Nephron progenitor cell (in vitro differentiated cells): ENCODE measurements at regions not wholly inside any gene's neighbourhood (a gene's known extent, or its start where the extent isn't known, plus 50 kb on each side); places are given as distances from the start of the nearest gene placed in this dataset.
"Not testable (repeated sequence)": the region's sequence is repeated elsewhere in the genome, so short reads cannot be mapped to it uniquely, and the experiment has no call there.

ENCODE experiments used
- DNase-seq: peaks from one replicate; pipeline ENCODE4 v3.0.0; 2021
- H3K27ac Mint-ChIP-seq: 2 replicates; pipeline ENCODE4 v1.8.0; 2021; ENCODE audit warnings: mild to moderate bottlenecking, moderate library complexity, mixed read lengths
- H3K27me3 Mint-ChIP-seq: 2 replicates; pipeline ENCODE4 v1.8.0; 2021; ENCODE audit warnings: mild to moderate bottlenecking, low read depth, mixed read lengths; ENCODE audit not compliant: poor library complexity
- H3K36me3 Mint-ChIP-seq: 2 replicates; pipeline ENCODE4 v1.8.0; 2021; ENCODE audit warnings: low read depth, mixed read lengths
- H3K4me1 Mint-ChIP-seq: 2 replicates; pipeline ENCODE4 v1.8.0; 2021; ENCODE audit warnings: mixed read lengths
- H3K4me3 Mint-ChIP-seq: 2 replicates; pipeline ENCODE4 v1.8.0; 2021; ENCODE audit warnings: mild to moderate bottlenecking, moderate library complexity, mixed read lengths
- H3K9me3 Mint-ChIP-seq: 2 replicates; pipeline ENCODE4 v1.8.0; 2021; ENCODE audit warnings: mild to moderate bottlenecking, moderate library complexity, mixed read lengths
- TF ChIP-seq, protein P1 (sequence below): fragments of 200-600 bp; sonication (generic); IDR thresholded peaks from 2 replicates; pipeline ENCODE4 v1.5.0; 2021; ENCODE audit warnings: antibody characterized with exemption

DNA sequence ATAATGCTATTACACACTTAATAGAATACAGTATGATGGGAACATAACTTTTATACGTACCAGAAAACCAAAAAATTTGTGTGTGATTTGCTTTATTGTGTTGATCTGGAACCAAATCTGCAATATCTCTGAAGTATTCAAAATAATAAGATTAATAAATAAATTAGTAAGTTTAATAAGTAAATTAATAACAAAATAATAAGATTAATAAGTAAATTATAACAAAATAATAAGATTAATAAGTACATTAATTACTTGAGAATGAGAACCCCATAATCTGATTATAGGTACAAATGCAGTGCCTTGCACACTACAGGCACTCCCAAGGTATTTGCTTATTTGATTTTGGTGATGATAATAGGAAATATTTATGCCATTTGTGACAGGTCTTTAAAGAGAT is 267.4 kb downstream of the ZNF326 start:
- TF ChIP-seq, protein P1, sequence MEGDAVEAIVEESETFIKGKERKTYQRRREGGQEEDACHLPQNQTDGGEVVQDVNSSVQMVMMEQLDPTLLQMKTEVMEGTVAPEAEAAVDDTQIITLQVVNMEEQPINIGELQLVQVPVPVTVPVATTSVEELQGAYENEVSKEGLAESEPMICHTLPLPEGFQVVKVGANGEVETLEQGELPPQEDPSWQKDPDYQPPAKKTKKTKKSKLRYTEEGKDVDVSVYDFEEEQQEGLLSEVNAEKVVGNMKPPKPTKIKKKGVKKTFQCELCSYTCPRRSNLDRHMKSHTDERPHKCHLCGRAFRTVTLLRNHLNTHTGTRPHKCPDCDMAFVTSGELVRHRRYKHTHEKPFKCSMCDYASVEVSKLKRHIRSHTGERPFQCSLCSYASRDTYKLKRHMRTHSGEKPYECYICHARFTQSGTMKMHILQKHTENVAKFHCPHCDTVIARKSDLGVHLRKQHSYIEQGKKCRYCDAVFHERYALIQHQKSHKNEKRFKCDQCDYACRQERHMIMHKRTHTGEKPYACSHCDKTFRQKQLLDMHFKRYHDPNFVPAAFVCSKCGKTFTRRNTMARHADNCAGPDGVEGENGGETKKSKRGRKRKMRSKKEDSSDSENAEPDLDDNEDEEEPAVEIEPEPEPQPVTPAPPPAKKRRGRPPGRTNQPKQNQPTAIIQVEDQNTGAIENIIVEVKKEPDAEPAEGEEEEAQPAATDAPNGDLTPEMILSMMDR = no peak
- no peaks in the 10 kb centered on the region for H3K4me1 Mint-ChIP-seq
- H3K4me3 Mint-ChIP-seq = no peak overlapping the region
- no peak overlapping the region for H3K27ac Mint-ChIP-seq
- peaks cover 11% of the 10 kb centered on the region for H3K27me3 Mint-ChIP-seq
- H3K9me3 Mint-ChIP-seq = peaks cover 4% of the 10 kb centered on the region
- DNase-seq = no peak
- no peaks in the 10 kb centered on the region for H3K36me3 Mint-ChIP-seq

DNA sequence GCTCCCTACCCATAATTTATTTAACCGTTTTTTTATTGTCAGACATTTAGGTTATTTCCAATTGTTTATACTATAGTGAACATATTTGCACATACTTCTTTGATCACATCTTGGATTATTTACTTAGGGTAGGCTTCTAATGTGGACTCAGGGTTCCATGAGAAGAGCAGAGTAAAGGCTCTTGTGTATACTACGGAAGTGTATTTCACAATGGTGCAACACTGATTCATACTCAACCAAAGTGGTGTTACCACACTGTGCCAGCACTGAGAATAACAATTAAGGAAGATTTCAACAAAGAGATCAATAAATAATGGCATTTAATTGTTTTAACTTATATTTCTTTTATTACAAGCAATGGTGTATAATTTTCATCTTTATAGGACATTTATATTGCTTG is 251.2 kb downstream of the ZNF326 start:
- no peak for DNase-seq
- H3K36me3 Mint-ChIP-seq = peaks cover 18% of the 10 kb centered on the region
- H3K27ac Mint-ChIP-seq = no peak overlapping the region
- no peak overlapping the region for H3K4me3 Mint-ChIP-seq
- TF ChIP-seq, protein P1 = no peak
- no peaks in the 10 kb centered on the region for H3K27me3 Mint-ChIP-seq
- peaks cover 8% of the 10 kb centered on the region for H3K4me1 Mint-ChIP-seq
- peaks cover 62% of the 10 kb centered on the region for H3K9me3 Mint-ChIP-seq

DNA sequence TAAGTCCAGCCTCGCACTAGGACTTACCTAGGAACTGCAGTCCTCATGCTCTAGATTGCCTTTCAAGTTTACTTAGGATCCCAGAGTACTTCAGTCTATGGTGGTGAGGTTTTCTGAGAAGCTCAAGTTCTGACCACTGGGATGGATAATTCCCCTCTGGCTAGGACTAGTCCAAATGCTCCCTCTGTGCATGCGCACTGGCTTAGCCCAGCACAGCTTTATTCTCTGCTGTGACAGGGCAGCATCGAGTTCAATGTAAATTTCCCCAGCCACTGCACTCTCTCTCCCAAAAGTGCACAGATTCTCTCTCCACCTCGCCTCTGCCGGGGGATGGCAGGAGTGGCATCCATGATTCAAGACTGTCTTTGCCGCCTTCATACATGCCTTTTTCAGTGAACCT is 241.6 kb downstream of the ZNF326 start:
- Mint-ChIP-seq H3K27ac (no peak overlapping the region), H3K36me3 (peaks cover 6% of the 10 kb centered on the region)
- TF ChIP-seq, protein P1 = no peak

DNA sequence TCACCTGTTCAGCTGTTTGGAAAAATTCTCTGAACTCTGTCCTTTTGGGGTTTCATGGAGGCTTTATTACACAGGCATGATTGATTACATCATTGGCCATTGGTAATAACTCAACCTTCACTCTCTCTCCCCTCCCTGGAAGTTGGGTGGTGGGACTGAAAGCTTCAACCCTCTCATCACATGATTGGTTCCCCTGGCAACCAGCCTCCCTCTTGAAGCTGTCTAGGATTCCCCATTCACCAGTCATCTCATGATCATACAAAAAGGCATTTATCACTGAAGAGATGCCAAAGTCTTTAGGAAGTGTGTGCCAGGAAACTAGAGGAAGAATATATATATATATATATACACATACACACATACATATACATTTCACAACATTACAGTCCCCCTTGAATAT is 228.5 kb downstream of the ZNF326 start:
- no peak overlapping the region for H3K4me3 Mint-ChIP-seq
- peaks cover 40% of the 10 kb centered on the region for H3K4me1 Mint-ChIP-seq
- H3K27ac Mint-ChIP-seq = no peak overlapping the region
- H3K27me3 Mint-ChIP-seq = peaks cover 3% of the 10 kb centered on the region
- no peak for DNase-seq
- TF ChIP-seq, protein P1 = no peak
- H3K9me3 Mint-ChIP-seq = peaks cover 49% of the 10 kb centered on the region
- peaks cover 44% of the 10 kb centered on the region for H3K36me3 Mint-ChIP-seq

More for the DNA sequence above, 241.6 kb downstream of the ZNF326 start:
- H3K4me1 Mint-ChIP-seq = peaks cover 5% of the 10 kb centered on the region
- H3K4me3 Mint-ChIP-seq = no peak overlapping the region
- H3K27me3 Mint-ChIP-seq = peaks cover 7% of the 10 kb centered on the region
- peaks cover 39% of the 10 kb centered on the region for H3K9me3 Mint-ChIP-seq
- no peak for DNase-seq

DNA sequence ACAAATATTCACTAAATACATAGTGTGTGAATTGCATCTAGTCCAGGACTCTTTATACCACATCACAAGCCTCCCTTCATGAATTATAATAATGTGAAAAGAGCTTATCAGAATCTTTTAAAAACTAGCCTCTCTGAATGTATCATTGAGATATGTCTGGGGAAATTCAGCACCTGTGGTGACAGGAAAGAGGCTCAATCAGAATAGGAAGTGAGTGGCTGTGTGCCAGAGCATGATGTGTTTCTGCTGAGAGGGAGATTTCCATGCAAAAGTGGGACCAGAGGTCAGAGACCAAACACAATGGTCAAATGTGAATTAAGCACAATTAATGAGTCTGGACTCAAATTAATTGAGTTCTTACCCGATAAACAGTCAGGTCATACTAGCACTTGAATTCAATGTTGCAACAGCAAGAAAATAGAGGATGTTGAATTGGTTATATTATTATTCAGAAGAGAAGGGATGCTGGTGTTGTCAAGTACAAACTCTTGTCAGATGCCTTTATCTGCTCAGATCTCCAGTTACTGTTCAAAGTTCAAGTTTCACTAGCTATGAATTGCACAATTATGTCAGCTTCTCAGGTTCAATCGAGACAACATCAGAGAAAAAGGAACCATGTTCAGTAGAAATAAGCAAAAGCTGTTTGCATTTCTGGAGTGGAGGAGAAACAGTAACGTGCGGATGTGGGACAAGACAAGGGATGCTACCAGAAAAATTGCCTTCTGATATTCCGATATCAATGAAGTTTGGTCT is 226.2 kb downstream of the ZNF326 start:
- TF ChIP-seq, protein P1 = no peak
- Mint-ChIP-seq H3K4me3 (peak overlapping the region; percentile 90), H3K36me3 (peaks cover 27% of the 10 kb centered on the region), H3K27ac (no peak overlapping the region), H3K4me1 (peaks cover 41% of the 10 kb centered on the region), H3K27me3 (peaks cover under 1% of the 10 kb centered on the region), H3K9me3 (peaks cover 31% of the 10 kb centered on the region)
- no peak for DNase-seq

DNA sequence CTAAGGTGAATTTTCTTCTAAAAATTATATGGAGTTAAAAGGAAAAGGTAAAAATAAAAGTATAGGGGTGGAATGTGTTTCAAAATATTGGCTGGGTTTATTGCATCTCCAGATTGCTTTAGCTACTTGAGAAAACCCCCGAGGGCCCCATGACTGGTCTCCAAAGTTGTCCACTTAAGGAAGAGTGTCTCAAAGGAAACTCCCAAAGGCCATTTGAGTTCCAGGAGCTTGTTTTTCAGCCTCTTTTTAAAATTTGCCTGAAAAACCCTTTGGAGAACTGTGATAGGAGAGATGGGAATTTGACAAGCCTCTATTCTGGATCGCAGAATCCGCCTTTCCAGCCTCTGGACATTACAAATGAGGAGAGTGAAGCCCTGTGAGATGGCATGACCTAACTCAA is 225.6 kb downstream of the ZNF326 start:
- Mint-ChIP-seq H3K4me3 (peak overlapping the region; percentile 90), H3K9me3 (peaks cover 25% of the 10 kb centered on the region), H3K4me1 (peaks cover 41% of the 10 kb centered on the region), H3K27ac (no peak overlapping the region), H3K27me3 (no peaks in the 10 kb centered on the region), H3K36me3 (peaks cover 26% of the 10 kb centered on the region)
- TF ChIP-seq, protein P1 = no peak
- DNase-seq = no peak

DNA sequence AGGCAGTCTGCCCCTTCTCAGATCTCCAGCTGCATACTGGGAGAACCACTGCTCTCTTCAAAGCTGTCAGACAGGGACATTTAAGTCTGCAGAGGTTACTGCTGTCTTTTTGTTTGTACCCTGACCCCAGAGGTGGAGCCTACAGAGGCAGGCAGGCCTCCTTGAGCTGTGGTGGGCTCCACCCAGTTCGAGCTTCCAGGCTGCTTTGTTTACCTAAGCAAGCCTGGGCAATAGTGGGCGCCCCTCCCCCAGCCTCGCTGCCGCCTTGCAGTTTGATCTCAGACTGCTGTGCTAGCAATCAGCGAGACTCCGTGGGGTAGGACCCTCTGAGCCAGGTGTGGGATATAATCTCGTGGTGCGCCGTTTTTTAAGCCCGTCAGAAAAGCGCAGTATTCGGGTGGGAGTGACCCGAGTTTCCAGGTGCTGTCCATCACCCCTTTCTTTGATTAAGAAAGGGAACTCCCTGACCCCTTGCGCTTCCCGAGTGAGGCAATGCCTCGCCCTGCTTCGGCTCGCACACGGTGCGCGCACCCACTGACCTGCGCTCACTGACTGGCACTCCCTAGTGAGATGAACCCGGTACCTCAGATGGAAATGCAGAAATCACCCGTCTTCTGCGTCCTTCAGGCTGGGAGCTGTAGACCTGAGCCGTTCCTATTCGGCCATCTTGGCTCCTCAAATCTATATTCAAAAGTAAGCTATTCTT is 224.4 kb downstream of the ZNF326 start:
- H3K36me3 Mint-ChIP-seq = peaks cover 17% of the 10 kb centered on the region
- H3K9me3 Mint-ChIP-seq = peaks cover 14% of the 10 kb centered on the region
- H3K27ac Mint-ChIP-seq = peak overlapping the region; percentile 86

More for the DNA sequence above, 224.4 kb downstream of the ZNF326 start:
- not testable (repeated sequence) for H3K27me3 Mint-ChIP-seq, DNase-seq
- peak overlapping the region; percentile 90 for H3K4me3 Mint-ChIP-seq
- peaks cover 41% of the 10 kb centered on the region for H3K4me1 Mint-ChIP-seq
